K562 (cell line): ENCODE measurements at regions not wholly inside any gene's neighbourhood (a gene's known extent, or its start where the extent isn't known, plus 50 kb on each side); places are given as distances from the start of the nearest gene placed in this dataset.
"Not testable (repeated sequence)": the region's sequence is repeated elsewhere in the genome, so short reads cannot be mapped to it uniquely, and the experiment has no call there.

Source experiments
- ATAC-seq: fragments of 200-7000 bp; cut with Tn5 transposase; 3 replicates; pipeline ENCODE4 v1.9.1; 2020; ENCODE audit warnings: moderate library complexity
- BruUV-seq: library from RNA; stranded (reverse); fragments of 400-500 nt; replicated peaks from 2 replicates; lab custom pipeline; 2021; lab: Mats Ljungman, UMichigan
- CTCF ChIA-PET: fragments of 300-600 bp; formaldehyde crosslinking; extraction: SDS; loops from one replicate; lab custom pipeline; 2021; ENCODE audit warnings: low intra/inter-chr PET ratio; lab: Yijun Ruan, JAX
- POLR2A ChIA-PET: fragments of 300-600, 350-650 bp; sonication (Branson Sonifier 250); formaldehyde crosslinking; extraction: SDS; loops from one replicate; lab custom pipeline; 2021; ENCODE audit warnings: antibody characterized with exemption, inconsistent platforms; lab: Yijun Ruan, JAX
- DNase-seq, 4 experiments: peaks; one replicate each; pipeline versions ENCODE4 v3.0.0 to v3.0.0-alpha.2; 2011 to 2018; ENCODE audit warnings: low spot score in 3 of 4, mixed read lengths in 3 of 4; ENCODE audit errors: extremely low read depth in 1 of 4
- FAIRE-seq: peaks from 2 replicates; lab custom pipeline; 2011; peaks lifted over from hg19 to GRCh38; lab: Jason Lieb, UNC
- H2AFZ ChIP-seq: 2 replicates; pipeline ENCODE4 v1.6.0; 2011; ENCODE audit warnings: low read depth, low read length, control low read depth, inconsistent platforms
- H3K27ac ChIP-seq: fragments of 200-600 bp; 3 replicates; pipeline ENCODE4 v1.8.0; 2011; ENCODE audit warnings: low read depth, mild to moderate bottlenecking, control low read depth, inconsistent platforms, low read length, moderate library complexity, mixed read lengths; ENCODE audit errors: extremely low read depth
- H3K27me3 ChIP-seq, 2 experiments: fragments of 300-600 bp in 1 of 2; 2 replicates in 1 of 2; 3 replicates in 1 of 2; pipeline versions ENCODE4 v1.6.0 to v1.8.0; 2011; ENCODE audit warnings: inconsistent platforms in 2 of 2, low read length in 2 of 2, mild to moderate bottlenecking in 1 of 2, mixed read lengths in 1 of 2, moderate library complexity in 1 of 2; ENCODE audit not compliant: control insufficient read depth in 2 of 2, insufficient read depth in 2 of 2
- H3K36me3 ChIP-seq: fragments of 300-600 bp; 3 replicates; pipeline ENCODE4 v1.8.0; 2011; ENCODE audit warnings: mild to moderate bottlenecking, low read length, inconsistent platforms; ENCODE audit not compliant: control insufficient read depth, insufficient read depth
- H3K4me1 ChIP-seq, 2 experiments: fragments of 200-600 bp in 1 of 2; replicated peaks in 1 of 2; 2 replicates in 1 of 2; 3 replicates in 1 of 2; pipeline versions ENCODE4 v1.5.1 to v1.8.0; 2011; ENCODE audit warnings: inconsistent platforms in 2 of 2, low read length in 2 of 2, mild to moderate bottlenecking in 1 of 2, mixed read lengths in 1 of 2, moderate library complexity in 1 of 2; ENCODE audit not compliant: control insufficient read depth in 2 of 2, insufficient read depth in 2 of 2
- H3K4me2 ChIP-seq: 2 replicates; pipeline ENCODE4 v1.6.1; 2011; ENCODE audit warnings: low read length, control low read depth, inconsistent platforms, mixed read lengths; ENCODE audit not compliant: insufficient read depth
- H3K4me3 ChIP-seq: fragments of 200-600 bp; sonication (generic), shearing (Covaris generic); 2 replicates; pipeline ENCODE4 v1.5.1; 2016; ENCODE audit warnings: control low read depth, inconsistent platforms
- H3K79me2 ChIP-seq: fragments of 200-600 bp; 3 replicates; pipeline ENCODE4 v1.8.0; 2011; ENCODE audit warnings: low read length, inconsistent platforms; ENCODE audit not compliant: control insufficient read depth, insufficient read depth
- H3K9ac ChIP-seq, 2 experiments: 2 replicates each; pipeline versions ENCODE4 v1.6.0 to v1.6.1; 2011; ENCODE audit warnings: low read depth in 2 of 2, low read length in 2 of 2, control low read depth in 1 of 2, inconsistent platforms in 1 of 2, mild to moderate bottlenecking in 1 of 2, mixed read lengths in 1 of 2; ENCODE audit not compliant: insufficient read depth in 1 of 2
- H3K9me1 ChIP-seq: one replicate; pipeline ENCODE4 v1.6.0; 2011; ENCODE audit warnings: inconsistent platforms, mild to moderate bottlenecking, low read length, moderate library complexity; ENCODE audit not compliant: control insufficient read depth, insufficient read depth
- H3K9me3 ChIP-seq: replicated peaks from 2 replicates; pipeline ENCODE4 v1.5.1; 2011; ENCODE audit warnings: low read depth, low read length, inconsistent platforms; ENCODE audit not compliant: control insufficient read depth, insufficient read depth
- H4K20me1 ChIP-seq: replicated peaks from 2 replicates; pipeline ENCODE4 v1.6.1; 2011; ENCODE audit warnings: low read length, inconsistent platforms, mixed read lengths; ENCODE audit not compliant: control insufficient read depth, insufficient read depth
- HNRNPK ChIP-seq: fragments of 200-400 bp; formaldehyde crosslinking; IDR thresholded peaks from one replicate; pipeline ENCODE4 v1.6.1; 2018; ENCODE audit warnings: mild to moderate bottlenecking, low read depth, low read length; ENCODE audit not compliant: poor library complexity, severe bottlenecking
- YBX1 ChIP-seq: fragments of 450-650 bp; IDR thresholded peaks from 2 replicates; pipeline ENCODE4 v1.7.1; 2016; ENCODE audit warnings: mild to moderate bottlenecking
- ZNF274 ChIP-seq: IDR thresholded peaks from 2 replicates; pipeline ENCODE4 v1.6.1; 2011; ENCODE audit warnings: low read depth, mild to moderate bottlenecking, low read length, moderate library complexity, borderline replicate concordance
- WGBS: fragments of 100-300 bp; shearing (Covaris generic); methylation state at CpG from one replicate; pipeline ENCODE4 v1.1.6; 2016; ENCODE audit warnings: low coverage, mixed read lengths; ENCODE audit not compliant: insufficient coverage; ENCODE audit errors: missing lambda C conversion rate; 5-methylcytosine and 5-hydroxymethylcytosine counted together
- in situ Hi-C: fragments of 300-500 bp; cut with MboI; formaldehyde crosslinking; loops from 4 replicates; pipeline ENCODE4 v1.15.0; 2018; ENCODE audit warnings: inconsistent platforms, mixed read lengths
- intact Hi-C: fragments of 100-400 bp; cut with micrococcal nuclease; formaldehyde crosslinking; loops from 2 replicates; pipeline ENCODE4 v1.14.2; 2022

DNA sequence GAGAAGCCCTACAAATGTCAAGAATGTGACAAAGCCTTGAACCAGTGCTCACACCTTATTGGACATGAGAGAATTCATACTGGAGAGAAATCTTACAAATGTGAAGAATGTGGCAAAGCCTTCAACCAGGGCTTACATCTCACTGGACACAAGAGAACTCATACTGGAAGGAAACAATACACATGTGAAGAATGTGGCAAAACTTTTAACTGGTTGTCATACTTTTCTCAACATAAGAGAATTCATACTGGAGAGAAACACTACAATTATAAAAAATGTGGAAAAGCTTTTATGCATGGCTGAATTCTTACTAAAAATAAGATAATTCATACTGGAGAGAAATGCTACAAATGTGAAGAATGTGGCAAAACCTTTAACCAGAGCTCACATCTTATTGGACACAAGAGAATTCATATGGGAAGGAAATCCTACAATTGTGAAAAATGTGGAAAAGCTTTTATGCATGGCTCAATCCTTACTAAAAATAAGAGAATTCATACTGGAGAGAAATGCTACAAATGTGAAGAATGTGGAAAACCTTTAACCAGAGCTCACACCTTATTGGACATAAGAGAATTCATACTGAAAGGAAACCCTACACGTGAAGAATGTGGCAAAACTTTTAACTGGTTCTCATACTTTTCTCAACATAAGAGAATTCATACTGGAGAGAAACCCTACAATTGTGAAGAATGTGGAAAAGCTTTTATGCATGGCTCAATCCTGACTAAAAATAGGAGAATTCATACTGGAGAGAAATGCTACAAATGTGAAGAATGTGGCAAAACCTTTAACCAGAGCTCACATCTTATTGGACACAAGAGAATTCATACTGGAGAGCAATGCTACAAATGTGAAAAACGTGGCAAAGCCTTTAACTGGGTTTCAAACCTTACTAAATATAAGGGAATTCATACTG, 350.6 kb upstream of the NUPR2 start:
- BruUV-seq, H3K4me2 ChIP-seq, H3K79me2 ChIP-seq, in situ Hi-C loops, FAIRE-seq, H3K27ac ChIP-seq, H3K4me1 ChIP-seq, DNase-seq, H4K20me1 ChIP-seq, POLR2A ChIA-PET, CTCF ChIA-PET, intact Hi-C loops, H3K36me3 ChIP-seq, ATAC-seq, H3K9me1 ChIP-seq, H3K4me3 ChIP-seq, H3K9ac ChIP-seq: not testable (repeated sequence)
- WGBS, result 0% methylated on average over 2 of the region's 2 CpGs
- TF ChIP-seq ZNF274, result peak; percentile 97
- TF ChIP-seq, all 486 proteins: peak for 1; not testable (repeated sequence) for 485
- H3K9me3 ChIP-seq, H3K27me3 ChIP-seq, H2AFZ ChIP-seq: not testable (repeated sequence)

DNA sequence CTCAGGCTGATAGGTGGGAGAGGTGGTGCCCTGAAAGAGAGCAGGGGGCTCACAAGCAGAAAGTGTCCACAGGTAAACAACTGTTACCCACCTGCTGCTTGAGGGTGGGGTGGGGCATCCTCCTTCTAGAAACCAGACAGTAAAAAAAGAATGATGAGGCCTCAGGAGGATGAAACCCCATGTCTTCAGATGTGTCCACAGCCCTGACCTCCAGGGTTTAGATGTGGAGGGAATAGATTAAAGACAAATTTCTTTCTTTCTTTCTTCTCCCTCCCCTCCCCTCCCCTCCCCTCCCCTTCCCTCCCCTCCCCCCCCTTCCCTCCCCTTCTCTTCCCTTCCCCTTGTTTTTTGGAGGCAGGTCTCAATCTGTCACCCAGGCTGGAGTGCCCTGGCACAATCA, 333.5 kb upstream of the NUPR2 start:
- Histone ChIP-seq H3K4me3 (no peak overlapping the region), H3K27me3 (no peaks in the 10 kb centered on the region), H3K27ac (no peak overlapping the region), H3K4me2 (no peak overlapping the region), H3K9me3 (no peaks in the 10 kb centered on the region), H2AFZ (no peak overlapping the region), H3K36me3 (no peaks in the 10 kb centered on the region), H4K20me1 (no peaks in the 10 kb centered on the region), H3K9ac (no peak overlapping the region), H3K9me1 (no peaks in the 10 kb centered on the region), H3K4me1 (no peaks in the 10 kb centered on the region), H3K79me2 (no peaks in the 10 kb centered on the region)
- no peak for FAIRE-seq
- BruUV-seq, result no TSS peak
- ATAC-seq, result no peak
- TF ChIP-seq YBX1 (no peak), HNRNPK (peak; percentile 61)
- ChIA-PET CTCF (no interaction called here), POLR2A (interaction anchor here (0.6 kb wide), 1 partner anchor 898 kb away, joined by 3 read pairs; no protein-coding TSS in a partner anchor)
- DNase-seq, result no peak
- in situ Hi-C loops, result no loop called here
- intact Hi-C loops, result no loop called here
